T-helper 1 cell treated with Interleukin-12 subunit alpha and Interleukin-12 subunit beta and Interleukin-4 antibody, amounts not matched to agents 30 μg/mL and 1 μg/mL, for 36 hours (primary cell): ENCODE measurements at regions not wholly inside any gene's neighbourhood (a gene's known extent, or its start where the extent isn't known, plus 50 kb on each side); places are given as distances from the start of the nearest gene placed in this dataset.

Source experiments
- H3K27ac Mint-ChIP-seq: one replicate; pipeline ENCODE4 v1.8.0; 2021; ENCODE audit warnings: mild to moderate bottlenecking, mixed read lengths
- H3K27me3 Mint-ChIP-seq: one replicate; pipeline ENCODE4 v1.8.0; 2021; ENCODE audit warnings: low read depth, mixed read lengths
- H3K36me3 Mint-ChIP-seq: one replicate; pipeline ENCODE4 v1.8.0; 2021; ENCODE audit warnings: low read depth, mixed read lengths
- H3K4me1 Mint-ChIP-seq: one replicate; pipeline ENCODE4 v1.8.0; 2021; ENCODE audit warnings: low read depth, mixed read lengths
- H3K4me3 Mint-ChIP-seq: one replicate; pipeline ENCODE4 v1.8.0; 2021; ENCODE audit warnings: mild to moderate bottlenecking, moderate library complexity, mixed read lengths
- H3K9me3 Mint-ChIP-seq: one replicate; pipeline ENCODE4 v1.8.0; 2021; ENCODE audit warnings: mixed read lengths

DNA sequence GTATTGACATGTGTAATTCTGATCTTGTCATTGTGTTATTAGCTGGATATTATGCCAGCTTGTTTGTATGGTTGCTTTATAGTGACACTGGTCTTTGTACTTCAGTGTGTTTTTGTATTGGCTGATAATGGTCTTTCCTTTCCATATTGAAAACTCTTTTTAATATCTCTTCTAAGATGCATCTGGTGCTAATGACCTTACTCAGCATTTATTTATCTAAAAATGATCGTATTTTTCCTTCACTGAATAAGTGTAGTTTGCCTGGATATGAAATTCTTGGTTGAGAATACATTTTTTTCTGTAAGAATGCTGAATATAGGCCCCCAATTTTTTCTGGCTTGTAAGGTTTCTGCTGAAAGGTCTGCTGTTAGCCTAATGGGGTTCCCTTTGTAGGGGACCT lies 465.5 kb upstream of the TMPRSS15 start:
- H3K4me3 Mint-ChIP-seq, result no peak overlapping the region
- no peak overlapping the region for H3K27ac Mint-ChIP-seq
- peaks cover 16% of the 10 kb centered on the region for H3K9me3 Mint-ChIP-seq
- H3K36me3 Mint-ChIP-seq, result no peaks in the 10 kb centered on the region
- no peaks in the 10 kb centered on the region for H3K4me1 Mint-ChIP-seq
- no peaks in the 10 kb centered on the region for H3K27me3 Mint-ChIP-seq

DNA sequence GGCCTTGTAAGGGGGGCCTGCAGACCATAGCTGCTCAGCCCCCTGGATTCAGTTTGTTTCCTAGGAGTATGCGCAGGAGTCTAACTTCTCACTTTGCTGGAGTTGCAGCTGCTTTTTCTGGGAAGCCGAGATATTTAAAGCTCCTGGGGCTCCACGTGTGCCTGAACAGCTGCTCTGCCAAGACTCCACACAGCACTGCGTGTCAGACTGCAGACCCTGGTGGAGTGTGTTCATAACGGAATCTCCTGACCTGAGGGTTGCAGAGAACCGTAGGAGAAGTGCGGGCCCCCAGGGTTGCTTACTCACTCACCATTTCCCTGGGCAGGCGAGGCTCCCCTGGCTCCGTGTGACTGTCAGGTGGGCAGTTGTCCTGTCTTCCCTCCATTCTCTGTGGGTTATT lies 474.3 kb upstream of the TMPRSS15 start:
- peaks cover 2% of the 10 kb centered on the region for H3K36me3 Mint-ChIP-seq
- no peaks in the 10 kb centered on the region for H3K4me1 Mint-ChIP-seq
- peaks cover 19% of the 10 kb centered on the region for H3K9me3 Mint-ChIP-seq
- H3K27me3 Mint-ChIP-seq, result no peaks in the 10 kb centered on the region
- no peak overlapping the region for H3K4me3 Mint-ChIP-seq
- H3K27ac Mint-ChIP-seq, result no peak overlapping the region

DNA sequence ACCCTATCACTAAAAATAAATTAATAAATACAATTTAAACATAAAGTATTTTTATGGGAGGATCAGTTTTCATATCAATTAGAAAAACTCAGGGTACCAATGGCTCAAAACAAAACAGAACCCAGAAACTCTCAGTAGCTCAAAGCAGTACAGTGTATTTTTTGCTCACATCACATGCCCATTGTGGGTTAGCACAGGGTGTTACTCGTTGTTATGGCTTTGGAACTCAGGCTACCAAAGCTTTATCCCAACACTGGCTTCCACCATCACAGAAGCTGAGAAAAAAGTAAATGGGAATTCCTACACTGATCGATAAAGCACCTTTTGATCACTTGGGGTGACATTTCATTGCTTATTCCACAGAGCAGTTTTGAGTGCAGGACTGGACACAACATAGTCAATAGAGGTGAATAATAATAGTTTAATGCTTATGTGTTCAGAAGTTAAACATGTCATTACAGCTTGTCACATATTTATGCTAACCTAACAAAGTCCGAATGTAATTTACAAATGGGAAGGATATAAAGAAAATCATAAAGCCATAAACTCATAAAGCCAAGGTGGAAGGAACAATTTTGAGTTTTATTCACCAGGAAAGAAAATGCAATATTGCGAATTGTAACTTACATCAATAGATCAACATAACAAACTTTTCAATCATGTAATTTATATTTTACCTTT lies 484.5 kb upstream of the TMPRSS15 start:
- Mint-ChIP-seq H3K4me3 (no peak overlapping the region), H3K27ac (no peak overlapping the region), H3K9me3 (peaks cover 31% of the 10 kb centered on the region), H3K36me3 (no peaks in the 10 kb centered on the region), H3K4me1 (no peaks in the 10 kb centered on the region), H3K27me3 (no peaks in the 10 kb centered on the region)

DNA sequence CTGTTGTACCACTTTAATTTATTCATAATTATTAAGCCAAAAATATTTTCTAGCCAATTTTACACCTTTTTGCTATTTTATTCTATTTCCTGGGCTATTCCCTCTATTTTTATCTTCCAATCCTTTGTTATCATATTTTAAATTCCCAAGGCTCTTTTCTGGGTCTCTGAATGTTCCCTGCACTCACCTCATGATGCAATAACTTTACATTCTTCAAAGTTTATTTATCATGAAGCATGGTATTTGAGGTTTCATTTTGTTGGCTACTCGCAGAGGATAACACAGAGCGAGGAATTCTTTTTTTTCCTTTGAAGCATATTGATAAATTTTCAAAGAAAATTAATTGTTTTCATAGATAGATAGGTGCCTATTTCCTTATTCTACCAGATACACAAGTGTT lies 489.8 kb upstream of the TMPRSS15 start:
- no peak overlapping the region for H3K27ac Mint-ChIP-seq

DNA sequence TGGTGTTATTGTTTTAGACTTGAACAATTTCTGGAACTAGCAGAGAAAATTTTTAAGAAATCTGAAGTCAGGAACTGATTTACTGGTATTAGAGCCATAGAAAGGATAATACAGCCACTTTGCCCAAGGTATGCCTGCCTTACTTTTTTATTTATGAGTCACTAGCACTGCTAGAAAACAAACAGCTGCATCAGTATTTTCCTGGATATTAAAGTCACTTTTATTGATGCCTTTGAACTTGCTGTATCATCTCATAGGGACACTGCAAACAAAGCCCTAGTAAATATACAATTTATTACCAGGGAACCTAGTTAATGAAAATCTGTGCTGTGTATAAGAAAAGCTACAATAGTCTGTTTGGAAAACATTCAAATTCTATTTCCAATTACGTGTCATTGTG lies 490.8 kb upstream of the TMPRSS15 start:
- Mint-ChIP-seq H3K36me3 (no peaks in the 10 kb centered on the region), H3K27ac (no peak overlapping the region), H3K4me3 (no peak overlapping the region), H3K27me3 (no peaks in the 10 kb centered on the region), H3K9me3 (peaks cover 24% of the 10 kb centered on the region), H3K4me1 (no peaks in the 10 kb centered on the region)

More for the DNA sequence above, 489.8 kb upstream of the TMPRSS15 start:
- no peaks in the 10 kb centered on the region for H3K4me1 Mint-ChIP-seq
- no peak overlapping the region for H3K4me3 Mint-ChIP-seq
- peaks cover 27% of the 10 kb centered on the region for H3K9me3 Mint-ChIP-seq
- no peaks in the 10 kb centered on the region for H3K27me3 Mint-ChIP-seq
- no peaks in the 10 kb centered on the region for H3K36me3 Mint-ChIP-seq

DNA sequence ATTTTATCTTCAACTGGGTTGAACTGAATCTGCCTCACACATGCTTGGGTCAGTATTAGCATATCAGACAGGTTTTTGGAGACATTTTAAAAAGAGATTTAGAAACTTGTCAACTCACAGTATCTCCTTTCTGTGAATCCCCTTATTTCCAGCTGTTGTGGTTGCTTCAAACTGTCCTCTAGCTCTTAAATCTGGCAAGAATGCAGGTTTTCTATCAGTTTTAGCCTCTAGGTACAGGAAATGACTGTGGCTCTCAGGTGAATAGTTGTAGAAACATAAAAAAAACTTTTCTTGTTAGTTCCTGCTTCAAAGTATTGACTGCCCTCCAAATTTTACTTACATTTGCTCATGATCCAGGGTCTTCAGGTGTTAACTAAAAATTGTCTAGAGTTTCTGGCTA lies 495.7 kb upstream of the TMPRSS15 start:
- Mint-ChIP-seq H3K4me1 (no peaks in the 10 kb centered on the region), H3K9me3 (peaks cover 21% of the 10 kb centered on the region), H3K27ac (no peak overlapping the region), H3K4me3 (no peak overlapping the region), H3K36me3 (no peaks in the 10 kb centered on the region), H3K27me3 (no peaks in the 10 kb centered on the region)

DNA sequence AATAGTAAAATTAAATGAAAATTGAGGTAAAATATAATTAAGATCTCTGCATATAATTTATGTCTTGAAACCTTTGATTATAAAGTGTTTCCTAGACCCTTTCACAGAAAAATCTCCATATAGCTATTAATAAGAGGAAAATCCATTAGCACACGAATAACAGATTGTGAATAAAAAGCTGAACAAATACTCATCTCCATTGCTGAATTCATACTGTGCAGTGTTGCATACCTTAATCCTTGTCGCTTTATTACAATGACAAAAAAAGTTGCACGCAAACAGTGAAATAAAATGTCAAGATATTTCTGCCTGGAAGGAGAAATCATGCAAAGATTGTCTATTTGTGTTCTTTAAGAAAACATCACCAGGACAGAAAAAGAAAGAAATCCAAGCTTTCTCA lies 499.1 kb upstream of the TMPRSS15 start:
- Mint-ChIP-seq H3K4me3 (no peak overlapping the region), H3K27me3 (no peaks in the 10 kb centered on the region), H3K27ac (no peak overlapping the region), H3K9me3 (peaks cover 17% of the 10 kb centered on the region), H3K36me3 (no peaks in the 10 kb centered on the region), H3K4me1 (no peaks in the 10 kb centered on the region)

DNA sequence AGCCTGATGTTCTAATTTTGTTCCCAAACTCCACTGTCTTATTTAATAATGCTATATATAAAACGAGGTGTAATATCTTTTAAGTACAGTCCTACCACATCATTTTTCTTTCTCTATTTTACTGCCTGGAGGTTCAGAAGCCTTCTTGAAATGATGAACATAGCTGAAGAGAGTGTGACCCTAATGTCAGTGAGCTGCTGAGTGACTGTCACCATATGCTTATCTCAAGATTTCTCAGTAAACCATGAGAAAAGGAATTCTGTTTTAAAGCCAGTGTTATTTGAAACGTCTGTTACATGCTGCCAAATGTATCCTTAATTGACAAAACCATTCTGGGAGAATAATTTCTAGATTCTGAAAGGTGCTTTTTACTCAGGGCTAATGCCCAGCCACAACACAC lies 503.5 kb upstream of the TMPRSS15 start:
- Mint-ChIP-seq H3K9me3 (peaks cover 22% of the 10 kb centered on the region), H3K27me3 (no peaks in the 10 kb centered on the region), H3K4me1 (no peaks in the 10 kb centered on the region), H3K36me3 (no peaks in the 10 kb centered on the region), H3K4me3 (no peak overlapping the region), H3K27ac (no peak overlapping the region)

DNA sequence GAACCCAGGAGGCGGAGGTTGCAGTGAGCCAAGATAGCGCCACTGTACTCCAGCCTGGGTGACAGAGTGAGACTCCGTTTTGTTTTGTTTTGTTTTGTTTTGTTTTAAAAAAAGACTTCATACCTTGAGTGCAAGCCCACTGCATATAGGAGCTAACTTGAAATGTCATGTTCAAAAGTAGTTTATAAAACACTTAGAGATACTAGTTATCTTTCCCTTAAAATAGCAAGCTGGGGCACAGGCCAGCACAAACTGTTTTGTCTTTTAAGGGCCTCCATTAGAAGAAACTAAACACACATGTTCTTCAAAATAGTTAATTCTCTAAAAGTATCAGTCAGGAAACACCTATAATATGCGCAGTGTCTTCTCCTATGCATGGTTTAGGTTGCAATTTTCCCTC lies 505.1 kb upstream of the TMPRSS15 start:
- Mint-ChIP-seq H3K27me3 (no peaks in the 10 kb centered on the region), H3K4me3 (no peak overlapping the region), H3K4me1 (no peaks in the 10 kb centered on the region), H3K9me3 (peaks cover 28% of the 10 kb centered on the region), H3K36me3 (no peaks in the 10 kb centered on the region), H3K27ac (no peak overlapping the region)

DNA sequence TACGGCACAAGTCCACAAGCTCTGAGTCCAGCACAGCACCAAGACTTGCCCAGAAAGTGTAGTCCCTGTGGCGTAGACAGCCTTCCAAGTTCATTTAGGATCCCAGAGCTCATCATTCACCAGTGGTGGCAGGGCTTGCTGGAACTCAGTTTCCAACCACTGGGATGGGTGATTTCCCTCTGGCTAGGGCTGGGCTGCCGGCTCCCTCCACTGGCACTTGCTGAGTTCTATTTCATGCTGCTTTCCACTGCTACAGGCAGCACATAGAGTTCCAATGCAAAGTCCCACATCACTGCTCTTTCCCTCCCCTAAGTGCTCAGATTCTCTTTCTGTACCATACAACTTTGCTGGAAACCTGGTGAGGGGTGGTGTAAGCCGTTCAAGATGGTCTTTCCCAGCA lies 510.3 kb upstream of the TMPRSS15 start:
- no peak overlapping the region for H3K27ac Mint-ChIP-seq
- no peaks in the 10 kb centered on the region for H3K4me1 Mint-ChIP-seq
- no peaks in the 10 kb centered on the region for H3K36me3 Mint-ChIP-seq
- no peak overlapping the region for H3K4me3 Mint-ChIP-seq
- no peaks in the 10 kb centered on the region for H3K27me3 Mint-ChIP-seq
- H3K9me3 Mint-ChIP-seq, result peaks cover 40% of the 10 kb centered on the region

DNA sequence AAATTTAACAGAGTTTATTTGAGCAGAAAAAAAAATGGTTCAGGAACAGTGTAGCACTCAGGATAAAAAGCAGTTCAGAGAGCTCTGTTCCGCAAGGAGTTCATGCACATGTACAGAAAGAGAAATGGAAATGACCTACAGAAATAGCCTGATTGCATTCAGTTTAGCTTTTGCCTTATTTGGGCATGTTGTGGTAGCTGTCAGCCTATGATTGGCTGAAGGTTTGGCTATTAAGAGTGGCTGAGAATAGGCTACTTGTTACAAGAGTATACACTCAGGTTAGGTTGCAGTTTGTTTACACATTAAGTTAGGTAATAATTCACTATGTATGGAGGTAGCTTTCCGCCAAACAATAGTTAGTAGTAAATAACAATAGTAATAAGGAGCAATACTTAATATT lies 511.0 kb upstream of the TMPRSS15 start:
- H3K27ac Mint-ChIP-seq, result no peak overlapping the region
- H3K9me3 Mint-ChIP-seq, result peaks cover 44% of the 10 kb centered on the region
- H3K36me3 Mint-ChIP-seq, result no peaks in the 10 kb centered on the region
- no peak overlapping the region for H3K4me3 Mint-ChIP-seq
- no peaks in the 10 kb centered on the region for H3K4me1 Mint-ChIP-seq
- H3K27me3 Mint-ChIP-seq, result no peaks in the 10 kb centered on the region

DNA sequence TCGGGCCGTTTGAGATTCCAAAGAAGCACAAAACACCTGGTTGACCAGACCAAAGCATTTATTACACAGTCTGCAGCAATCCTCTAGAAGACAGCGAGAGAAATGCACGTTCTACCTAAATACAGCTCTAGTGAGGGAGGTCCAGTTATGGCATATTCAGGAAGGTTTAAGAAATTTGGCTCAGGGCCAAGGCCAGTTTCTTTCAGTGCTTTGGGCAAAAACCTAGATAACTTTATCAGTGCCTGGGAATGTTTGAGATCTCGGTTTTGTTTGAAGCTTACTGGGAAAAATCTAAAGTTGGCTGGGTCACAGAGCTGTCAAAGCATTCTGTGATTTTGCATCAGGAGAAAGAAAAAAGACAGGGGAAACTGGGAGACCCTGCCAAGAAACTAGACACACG lies 514.0 kb upstream of the TMPRSS15 start:
- Mint-ChIP-seq H3K4me1 (no peaks in the 10 kb centered on the region), H3K27me3 (no peaks in the 10 kb centered on the region), H3K36me3 (no peaks in the 10 kb centered on the region), H3K27ac (peak overlapping the region; percentile 41), H3K9me3 (peaks cover 28% of the 10 kb centered on the region), H3K4me3 (no peak overlapping the region)

DNA sequence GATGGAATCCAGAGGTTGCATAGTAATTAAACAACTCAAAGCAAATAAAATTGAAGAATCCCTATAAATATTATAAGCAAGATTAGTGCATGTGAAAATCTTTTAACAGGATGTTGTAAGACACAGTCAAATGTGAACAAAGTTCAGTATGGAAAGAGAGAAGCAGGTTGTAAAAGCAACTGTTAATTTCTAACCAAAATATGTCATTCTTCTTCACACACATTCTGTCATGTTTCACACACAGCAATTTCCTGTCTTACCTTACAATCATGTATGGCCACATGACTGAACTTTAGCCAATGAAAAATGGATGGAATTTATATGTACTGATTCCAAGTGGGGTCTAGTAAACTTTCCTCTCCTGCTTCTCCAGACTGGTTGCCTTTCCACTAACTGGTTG lies 527.7 kb upstream of the TMPRSS15 start:
- Mint-ChIP-seq H3K9me3 (peaks cover 28% of the 10 kb centered on the region), H3K36me3 (no peaks in the 10 kb centered on the region), H3K4me1 (no peaks in the 10 kb centered on the region), H3K27me3 (no peaks in the 10 kb centered on the region), H3K4me3 (no peak overlapping the region), H3K27ac (no peak overlapping the region)

DNA sequence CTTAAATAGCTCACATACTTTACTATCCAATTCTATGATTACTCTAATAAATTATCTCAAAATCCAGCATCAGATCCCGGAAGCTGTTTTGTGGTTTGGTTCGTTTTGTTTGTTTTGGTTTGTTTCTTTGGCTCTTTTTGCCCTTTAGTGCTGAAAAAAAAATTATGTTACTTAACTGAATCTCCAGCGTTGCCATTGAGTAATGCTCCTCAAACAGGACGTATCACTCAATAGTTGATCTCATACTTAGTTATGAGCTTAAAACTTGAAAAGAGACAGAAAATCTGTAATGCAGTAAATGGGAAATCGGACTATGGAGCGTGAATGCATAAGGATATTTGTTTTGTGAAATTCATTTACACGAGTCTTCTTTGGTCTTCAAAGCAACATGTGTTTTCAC lies 533.8 kb upstream of the TMPRSS15 start:
- no peaks in the 10 kb centered on the region for H3K36me3 Mint-ChIP-seq
- no peak overlapping the region for H3K27ac Mint-ChIP-seq
- no peaks in the 10 kb centered on the region for H3K27me3 Mint-ChIP-seq
- H3K4me3 Mint-ChIP-seq, result no peak overlapping the region
- peaks cover 21% of the 10 kb centered on the region for H3K9me3 Mint-ChIP-seq
- H3K4me1 Mint-ChIP-seq, result no peaks in the 10 kb centered on the region

DNA sequence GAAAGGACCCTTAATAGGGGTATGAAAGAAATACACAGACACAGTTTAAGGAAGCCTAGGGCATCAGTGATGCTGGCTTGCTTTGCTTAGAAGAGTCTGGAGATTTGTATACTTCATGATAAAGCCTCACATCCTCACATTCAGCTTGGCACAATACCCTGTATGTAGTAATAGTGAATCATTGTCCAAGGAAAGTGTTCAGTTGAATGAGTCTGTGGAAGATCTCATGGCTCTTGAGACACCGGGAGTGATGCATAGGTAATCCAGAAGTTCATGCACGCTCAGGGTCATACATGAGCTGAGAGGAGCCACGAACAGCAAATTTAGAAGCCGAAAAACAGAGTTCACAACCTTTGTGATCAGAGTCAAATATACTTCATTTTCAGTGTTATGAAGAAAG lies 537.2 kb upstream of the TMPRSS15 start:
- peaks cover 8% of the 10 kb centered on the region for H3K9me3 Mint-ChIP-seq
- no peaks in the 10 kb centered on the region for H3K27me3 Mint-ChIP-seq
- H3K4me1 Mint-ChIP-seq, result no peaks in the 10 kb centered on the region

More for the DNA sequence above, 537.2 kb upstream of the TMPRSS15 start:
- H3K27ac Mint-ChIP-seq, result no peak overlapping the region
- no peak overlapping the region for H3K4me3 Mint-ChIP-seq
- no peaks in the 10 kb centered on the region for H3K36me3 Mint-ChIP-seq
